Transverse colon (tissue), 4 donors: ENCODE measurements at regions not wholly inside any gene's neighbourhood (a gene's known extent, or its start where the extent isn't known, plus 50 kb on each side); places are given as distances from the start of the nearest gene placed in this dataset.

Experiments
- DNase-seq: peaks from one replicate; pipeline ENCODE4 v3.0.0-alpha.2; 2019
- H3K27ac ChIP-seq, 4 donors: fragments of 200-600 bp; sonication (generic); 2 replicates each; pipeline ENCODE4 v1.5.1; 2016 to 2018; ENCODE audit warnings: inconsistent platforms in 4 of 4
- H3K27me3 ChIP-seq: fragments of 200-600 bp; sonication (generic); 2 replicates; pipeline ENCODE4 v1.5.1; 2017; ENCODE audit warnings: inconsistent platforms
- H3K36me3 ChIP-seq, 4 donors: fragments of 200-600 bp; sonication (generic); 2 replicates each; pipeline ENCODE4 v1.5.1; 2017 to 2019; ENCODE audit warnings: inconsistent platforms in 4 of 4
- H3K4me1 ChIP-seq, 4 donors: fragments of 200-600 bp; sonication (generic); 2 replicates each; pipeline ENCODE4 v1.5.1; 2017 to 2020; ENCODE audit warnings: inconsistent platforms in 4 of 4
- H3K4me3 ChIP-seq, 4 donors: fragments of 200-600 bp; sonication (generic); 1 replicate in 1 of 4; 2 replicates in 3 of 4; pipeline versions ENCODE4 v1.5.1 to v1.6.1; 2017 to 2019; ENCODE audit warnings: inconsistent platforms in 4 of 4
- H3K9me3 ChIP-seq, 2 donors: fragments of 200-600 bp; sonication (generic); 2 replicates each; pipeline ENCODE4 v1.5.1; 2017 to 2019; ENCODE audit warnings: inconsistent platforms in 2 of 2
- EP300 ChIP-seq: sonication (generic); formaldehyde crosslinking; IDR thresholded peaks from one replicate; pipeline ENCODE4 v1.6.1; 2017; ENCODE audit warnings: antibody characterized with exemption, low read depth
- POLR2A ChIP-seq: fragments of 450-650 bp; IDR thresholded peaks from one replicate; pipeline ENCODE4 v1.6.1; 2016; ENCODE audit warnings: antibody characterized with exemption, mild to moderate bottlenecking, moderate library complexity
- POLR2AphosphoS5 ChIP-seq, 3 donors: sonication (generic); formaldehyde crosslinking; IDR thresholded peaks; one replicate each; pipeline ENCODE4 v1.6.1; 2016; ENCODE audit warnings: antibody characterized with exemption in 3 of 3
- WGBS, 2 donors: methylation state at CpG; one replicate each; pipeline ENCODE4 v1.1.5; 2018; ENCODE audit warnings: low coverage in 1 of 2; 5-methylcytosine and 5-hydroxymethylcytosine counted together
- in situ Hi-C, 4 donors: fragments of 200-750 bp; cut with MboI; loops; one replicate each; pipeline versions ENCODE4 v1.15.0 to v1.15.1; 2017; ENCODE audit warnings: low sequenced_read_pairs in 3 of 4, low pct_ligation_motif_present in 1 of 4, low pct_unique_long_range_greater_than_20kb in 1 of 4
- intact Hi-C: fragments of 100-400 bp; cut with DNase I; formaldehyde crosslinking; loops from one replicate; pipeline ENCODE4 v1.15.1; 2023; ENCODE audit warnings: low total_unique reads
- TF ChIP-seq, protein P1 (sequence below), 5 experiments: fragments of 200-600 bp in 3 of 5; fragments of 450-650 bp in 2 of 5; sonication (generic) in 3 of 5; IDR thresholded peaks; 1 replicate in 2 of 5; 2 replicates in 3 of 5; pipeline ENCODE4 v1.5.1; 2016 to 2017; ENCODE audit warnings: antibody characterized with exemption in 5 of 5, inconsistent platforms in 3 of 5, mild to moderate bottlenecking in 2 of 5, moderate library complexity in 1 of 5

DNA sequence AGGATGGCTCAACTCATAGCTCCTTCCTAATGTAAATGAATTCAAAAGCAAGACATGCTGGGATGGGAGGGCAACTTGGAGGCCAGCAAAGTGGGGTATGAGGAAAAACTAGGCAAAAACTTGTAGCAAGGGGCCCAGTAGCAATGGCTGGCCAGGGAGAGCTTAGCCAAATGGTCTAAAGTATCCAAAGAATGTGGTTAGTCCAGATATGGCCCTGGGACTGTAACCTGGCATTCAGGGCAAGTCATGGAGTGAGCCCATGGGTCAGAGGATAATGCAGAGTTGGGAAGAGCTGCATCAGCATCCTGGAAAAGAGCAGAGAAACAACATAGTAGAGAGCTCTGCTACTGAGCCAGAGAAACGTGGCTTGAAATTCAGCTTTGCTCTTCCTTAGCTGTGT, 191.7 kb downstream of the SUCLA2 start:
- Histone ChIP-seq H3K4me1 (no peaks in the 10 kb centered on the region), H3K27ac (no peak overlapping the region), H3K9me3 (no peaks in the 10 kb centered on the region), H3K27me3 (no peaks in the 10 kb centered on the region), H3K4me3 (no peak overlapping the region), H3K36me3 (no peaks in the 10 kb centered on the region)
- 43 to 72% methylated on average over 1 of the region's 1 CpG for WGBS, 2 donors
- no peak for DNase-seq
- intact Hi-C loops, result no loop called here
- TF ChIP-seq, protein P1, sequence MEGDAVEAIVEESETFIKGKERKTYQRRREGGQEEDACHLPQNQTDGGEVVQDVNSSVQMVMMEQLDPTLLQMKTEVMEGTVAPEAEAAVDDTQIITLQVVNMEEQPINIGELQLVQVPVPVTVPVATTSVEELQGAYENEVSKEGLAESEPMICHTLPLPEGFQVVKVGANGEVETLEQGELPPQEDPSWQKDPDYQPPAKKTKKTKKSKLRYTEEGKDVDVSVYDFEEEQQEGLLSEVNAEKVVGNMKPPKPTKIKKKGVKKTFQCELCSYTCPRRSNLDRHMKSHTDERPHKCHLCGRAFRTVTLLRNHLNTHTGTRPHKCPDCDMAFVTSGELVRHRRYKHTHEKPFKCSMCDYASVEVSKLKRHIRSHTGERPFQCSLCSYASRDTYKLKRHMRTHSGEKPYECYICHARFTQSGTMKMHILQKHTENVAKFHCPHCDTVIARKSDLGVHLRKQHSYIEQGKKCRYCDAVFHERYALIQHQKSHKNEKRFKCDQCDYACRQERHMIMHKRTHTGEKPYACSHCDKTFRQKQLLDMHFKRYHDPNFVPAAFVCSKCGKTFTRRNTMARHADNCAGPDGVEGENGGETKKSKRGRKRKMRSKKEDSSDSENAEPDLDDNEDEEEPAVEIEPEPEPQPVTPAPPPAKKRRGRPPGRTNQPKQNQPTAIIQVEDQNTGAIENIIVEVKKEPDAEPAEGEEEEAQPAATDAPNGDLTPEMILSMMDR (IDR thresholded peaks at IDR 0.05), result no peak
- TF ChIP-seq POLR2AphosphoS5 (IDR thresholded peaks at IDR 0.05) (no peak), POLR2A (no peak), EP300 (no peak)
- in situ Hi-C loops, result no loop called here

DNA sequence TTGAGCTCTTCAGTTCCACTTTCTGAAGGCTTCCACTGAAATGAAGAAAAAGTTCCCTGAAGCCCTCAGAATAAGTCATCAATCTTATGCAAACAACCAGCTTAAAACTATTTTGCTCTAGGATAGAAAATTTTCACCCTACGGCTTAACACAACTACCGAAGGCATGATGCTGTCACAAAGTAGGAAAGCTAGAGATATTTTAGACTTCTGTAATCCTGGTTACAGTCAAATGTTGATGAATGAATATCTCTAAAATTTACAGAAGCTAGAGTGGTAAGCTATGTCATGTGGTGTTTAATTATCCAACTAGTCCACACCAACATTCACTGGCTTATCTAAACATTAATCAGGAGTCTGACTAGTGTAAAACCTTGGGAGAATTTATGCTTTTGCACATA, 197.9 kb downstream of the SUCLA2 start:
- Histone ChIP-seq H3K4me1 (no peaks in the 10 kb centered on the region), H3K27ac (no peak overlapping the region), H3K9me3 (no peaks in the 10 kb centered on the region), H3K27me3 (no peaks in the 10 kb centered on the region), H3K36me3 (no peaks in the 10 kb centered on the region), H3K4me3 (no peak overlapping the region)
- intact Hi-C loops, result no loop called here
- in situ Hi-C loops, result no loop called here
- no peak for DNase-seq
- TF ChIP-seq, protein P1 (IDR thresholded peaks at IDR 0.05), result no peak
- no peak for TF ChIP-seq POLR2A
- TF ChIP-seq EP300, result no peak
- TF ChIP-seq POLR2AphosphoS5 (IDR thresholded peaks at IDR 0.05), result no peak
- WGBS, 2 donors, result 88% methylated on average over 2 of the region's 2 CpGs; no CpG with 5 or more reads in 1 of the 2 donors

DNA sequence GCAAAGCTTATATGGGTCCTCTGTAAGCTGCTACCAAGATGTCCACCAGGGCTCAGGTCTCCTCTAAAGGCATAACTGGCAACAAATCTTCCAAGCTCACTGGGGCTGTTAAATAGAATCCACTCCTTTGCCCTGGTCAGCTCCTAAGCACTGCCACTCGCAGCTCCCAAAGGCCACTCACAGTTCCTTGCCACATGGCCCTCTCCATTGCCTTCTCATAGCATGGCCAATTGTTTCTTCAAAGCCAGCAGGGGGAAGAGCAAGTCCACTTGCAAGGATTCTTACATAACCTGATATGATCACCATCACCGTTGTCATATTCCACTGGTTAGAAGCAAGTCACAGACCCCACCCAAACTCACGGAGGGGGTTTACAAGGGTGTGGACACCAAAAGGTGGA, 199.5 kb downstream of the SUCLA2 start:
- no peak for TF ChIP-seq POLR2AphosphoS5 (IDR thresholded peaks at IDR 0.05)
- Histone ChIP-seq H3K9me3 (no peaks in the 10 kb centered on the region), H3K27me3 (no peaks in the 10 kb centered on the region), H3K27ac (no peak overlapping the region), H3K36me3 (no peaks in the 10 kb centered on the region), H3K4me3 (no peak overlapping the region), H3K4me1 (no peaks in the 10 kb centered on the region)
- WGBS, 2 donors, result 83 to 92% methylated on average over 1 to 3 of the region's 3 CpGs
- intact Hi-C loops, result no loop called here
- in situ Hi-C loops, result no loop called here
- DNase-seq, result no peak

DNA sequence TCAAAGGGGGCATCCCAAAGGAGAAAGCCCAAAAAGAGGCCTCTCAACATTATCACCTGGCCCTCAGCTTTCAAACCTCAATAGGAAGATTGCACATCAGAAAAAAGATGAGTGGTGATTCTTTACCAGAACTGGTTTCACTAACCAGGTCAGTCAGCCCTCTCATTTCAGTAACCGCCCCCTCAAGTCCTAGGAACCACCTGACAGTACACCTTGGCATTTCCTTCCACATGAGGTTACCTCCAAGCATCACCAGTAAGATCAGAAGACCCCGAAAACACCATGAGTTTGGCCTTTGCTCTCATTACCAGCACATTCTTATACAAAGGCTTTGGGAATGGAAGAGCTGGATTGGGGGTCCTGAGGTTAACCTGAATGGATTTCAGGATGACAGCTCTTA, 200.5 kb downstream of the SUCLA2 start:
- Histone ChIP-seq H3K27me3 (no peaks in the 10 kb centered on the region), H3K9me3 (no peaks in the 10 kb centered on the region), H3K4me1 (no peaks in the 10 kb centered on the region), H3K27ac (no peak overlapping the region), H3K4me3 (no peak overlapping the region), H3K36me3 (no peaks in the 10 kb centered on the region)
- in situ Hi-C loops (no loop called here), intact Hi-C loops (no loop called here)
- TF ChIP-seq POLR2A, result no peak
- no peak for TF ChIP-seq POLR2AphosphoS5 (IDR thresholded peaks at IDR 0.05)
- TF ChIP-seq, protein P1 (IDR thresholded peaks at IDR 0.05), result no peak
- no peak for TF ChIP-seq EP300
- 71 to 85% methylated on average over 2 of the region's 2 CpGs for WGBS, 2 donors
- DNase-seq, result no peak

DNA sequence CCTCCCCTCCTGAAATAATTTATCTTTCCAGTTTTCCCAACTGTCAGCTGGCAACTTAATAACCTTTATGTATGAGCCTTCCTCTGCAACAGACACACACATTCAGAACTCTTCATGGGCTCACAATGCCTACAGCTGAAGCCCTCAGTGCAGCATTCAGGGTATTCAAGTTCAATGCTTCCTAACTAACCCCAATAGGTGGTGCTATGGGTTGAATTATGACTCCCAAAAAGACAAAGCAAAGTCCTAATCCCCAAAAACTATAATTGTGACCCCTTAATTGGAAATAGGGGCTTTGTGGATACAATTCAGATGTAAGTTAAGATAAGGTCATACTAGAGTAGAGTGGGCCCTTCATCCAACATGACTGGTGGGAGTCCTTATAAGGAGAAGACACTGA, 202.2 kb downstream of the SUCLA2 start:
- DNase-seq, result no peak
- H3K27ac ChIP-seq, result no peak overlapping the region
- in situ Hi-C loops, result no loop called here
- no peaks in the 10 kb centered on the region for H3K9me3 ChIP-seq
- H3K4me1 ChIP-seq, result no peaks in the 10 kb centered on the region
- H3K27me3 ChIP-seq, result no peaks in the 10 kb centered on the region
- H3K4me3 ChIP-seq, result no peak overlapping the region
- H3K36me3 ChIP-seq, result no peaks in the 10 kb centered on the region
- intact Hi-C loops, result no loop called here
- TF ChIP-seq EP300 (no peak), POLR2AphosphoS5 (IDR thresholded peaks at IDR 0.05) (no peak), POLR2A (no peak)
- TF ChIP-seq, protein P1 (IDR thresholded peaks at IDR 0.05), result no peak
